A549 (cell line): ENCODE measurements at regions not wholly inside any gene's neighbourhood (a gene's known extent, or its start where the extent isn't known, plus 50 kb on each side); places are given as distances from the start of the nearest gene placed in this dataset.

ENCODE experiments used
- ATAC-seq, 2 experiments: fragments of 200-7000 bp in 1 of 2; fragments of >200 bp in 1 of 2; cut with Nextera tagmentation in 1 of 2; cut with Tn5 transposase in 1 of 2; 3 replicates each; pipeline versions ENCODE4 v1.8.0 to v1.9.1; 2018 to 2020; ENCODE audit warnings: mild to moderate bottlenecking in 1 of 2, moderate library complexity in 1 of 2
- CTCF ChIA-PET: fragments of 300-600 bp; sonication (Branson Sonifier 250); formaldehyde crosslinking; extraction: SDS; loops from one replicate; lab custom pipeline; 2021; ENCODE audit warnings: antibody characterized with exemption, inconsistent platforms; lab: Yijun Ruan, JAX
- POLR2A ChIA-PET: fragments of 350-600 bp; formaldehyde crosslinking; extraction: SDS; loops from one replicate; lab custom pipeline; 2021; ENCODE audit warnings: antibody characterized with exemption, inconsistent platforms; lab: Yijun Ruan, JAX
- DNase-seq, 2 experiments: peaks; one replicate each; pipeline versions ENCODE4 v3.0.0 to v3.0.0-alpha.2; 2011 to 2016; ENCODE audit warnings: low read depth in 1 of 2, low spot score in 1 of 2
- FAIRE-seq: peaks from 2 replicates; lab custom pipeline; 2011; peaks lifted over from hg19 to GRCh38; lab: Jason Lieb, UNC
- H3K27ac ChIP-seq, 2 experiments: fragments of >200 bp; sonication (Bioruptor Twin); formaldehyde crosslinking; 3 replicates each; pipeline ENCODE4 v1.5.1; 2016 to 2017
- H3K4me1 ChIP-seq: fragments of >200 bp; sonication (Bioruptor Twin); formaldehyde crosslinking; 3 replicates; pipeline ENCODE4 v1.6.1; 2016
- H3K4me2 ChIP-seq: fragments of >200 bp; sonication (Bioruptor Twin); formaldehyde crosslinking; 3 replicates; pipeline ENCODE4 v1.6.1; 2016
- H3K4me3 ChIP-seq: fragments of >200 bp; sonication (Bioruptor Twin); formaldehyde crosslinking; 3 replicates; pipeline ENCODE4 v1.5.1; 2016
- H3K9me3 ChIP-seq: fragments of >200 bp; sonication (Bioruptor Twin); formaldehyde crosslinking; 3 replicates; pipeline ENCODE4 v1.6.1; 2016
- BCL3 ChIP-seq: fragments of >200 bp; sonication (Bioruptor Twin); formaldehyde crosslinking; IDR thresholded peaks from 3 replicates; pipeline ENCODE4 v1.6.1; 2016
- CEBPB ChIP-seq, 2 experiments: fragments of >200 bp in 1 of 2; sonication (Bioruptor Twin) in 1 of 2; formaldehyde crosslinking in 1 of 2; IDR thresholded peaks; 2 replicates each; pipeline ENCODE4 v1.6.1; 2012 to 2016
- ELK1 ChIP-seq: fragments of 150-350 bp; IDR thresholded peaks from 2 replicates; pipeline ENCODE4 v1.6.1; 2014; ENCODE audit warnings: low read depth, mild to moderate bottlenecking, low read length
- FOSL2 ChIP-seq, 2 experiments: fragments of 450-650 bp in 1 of 2; fragments of >200 bp in 1 of 2; sonication (Bioruptor Twin) in 1 of 2; formaldehyde crosslinking; IDR thresholded peaks; 2 replicates each; pipeline versions ENCODE4 v1.5.0 to v1.6.1; 2016 to 2020; ENCODE audit warnings: mild to moderate bottlenecking in 1 of 2, moderate library complexity in 1 of 2
- HES2 ChIP-seq: fragments of >200 bp; sonication (Bioruptor Twin); formaldehyde crosslinking; IDR thresholded peaks from 2 replicates; pipeline ENCODE4 v1.6.1; 2016
- HOXA7 ChIP-seq: fragments of 250-450 bp; sonication (Bioruptor Pico); IDR thresholded peaks from 2 replicates; pipeline ENCODE4 v1.5.0; 2020; ENCODE audit warnings: mild to moderate bottlenecking, moderate library complexity
- KDM1A ChIP-seq: fragments of 200-600 bp; sonication (generic); IDR thresholded peaks from 2 replicates; pipeline ENCODE4 v1.6.1; 2016; ENCODE audit warnings: low read depth, mild to moderate bottlenecking
- KDM5A ChIP-seq: fragments of 200-600 bp; sonication (generic); IDR thresholded peaks from 2 replicates; pipeline ENCODE4 v1.6.1; 2016; ENCODE audit warnings: antibody characterized with exemption, mild to moderate bottlenecking
- MAX ChIP-seq: IDR thresholded peaks from 2 replicates; pipeline ENCODE4 v1.6.1; 2012
- RARB ChIP-seq: fragments of 250-450 bp; sonication (Bioruptor Pico); IDR thresholded peaks from 2 replicates; pipeline ENCODE4 v1.8.0; 2021; ENCODE audit warnings: mild to moderate bottlenecking, moderate library complexity
- REST ChIP-seq: fragments of 200-600 bp; sonication (generic); IDR thresholded peaks from 2 replicates; pipeline ENCODE4 v1.6.1; 2016; ENCODE audit warnings: antibody characterized with exemption, mild to moderate bottlenecking, moderate library complexity
- RNF2 ChIP-seq: fragments of 200-600 bp; sonication (generic); IDR thresholded peaks from 2 replicates; pipeline ENCODE4 v1.6.1; 2016; ENCODE audit warnings: low read depth, mild to moderate bottlenecking, antibody characterized with exemption, moderate library complexity, borderline replicate concordance
- SREBF2 ChIP-seq: fragments of 450-650 bp; IDR thresholded peaks from 2 replicates; pipeline ENCODE4 v1.6.1; 2014; ENCODE audit warnings: mild to moderate bottlenecking, moderate library complexity
- ZNF302 ChIP-seq: fragments of 250-450 bp; sonication (Bioruptor Pico); IDR thresholded peaks from 2 replicates; pipeline ENCODE4 v1.9.0; 2021; ENCODE audit warnings: inconsistent platforms, mild to moderate bottlenecking, moderate library complexity
- WGBS: methylation state at CpG from one replicate; pipeline ENCODE4 v1.1.6; 2017; ENCODE audit errors: missing lambda C conversion rate; 5-methylcytosine and 5-hydroxymethylcytosine counted together

GRCh38 chr20:22414305-22414742, 170.0 kb downstream of the FOXA2 start (continued):
- no peak for TF ChIP-seq KDM1A

- ATAC-seq = no peak
- TF ChIP-seq RNF2 = no peak
- no peak for TF ChIP-seq FOSL2 (IDR thresholded peaks at IDR 0.05)
- TF ChIP-seq FOSL2 (CRISPR knock-in tag; IDR thresholded peaks at IDR 0.05) = no peak
- no peak for TF ChIP-seq SREBF2
- no peak for TF ChIP-seq ZNF302 (CRISPR knock-in tag)
- peak; percentile 54 to 77; a peak in 3 of 4 replicates for TF ChIP-seq CEBPB (IDR thresholded peaks at IDR 0.05)
- TF ChIP-seq BCL3 = no peak
- TF ChIP-seq HES2 = no peak
- no peak for TF ChIP-seq REST
- no peak for TF ChIP-seq KDM5A
- TF ChIP-seq ELK1 = no peak
- TF ChIP-seq RARB = no peak
- TF ChIP-seq HOXA7 (CRISPR knock-in tag) = no peak
- TF ChIP-seq MAX = peak; percentile 22; the same call in 1 of the 2 replicates
- peak overlapping the region; percentile 80 for H3K4me2 ChIP-seq
- ChIA-PET POLR2A (interaction anchor here (1.4 to 1.7 kb wide), 9 partner anchors 10 to 171 kb away, joined by 3 to 17 read pairs (median 7); partner anchors contain the start of gene FOXA2), CTCF (interaction anchor here (0.7 to 7.3 kb wide), 9 partner anchors 9 to 1479 kb away, joined by 3 to 47 read pairs (median 8); no protein-coding TSS in a partner anchor)
- FAIRE-seq = peak; percentile 63
- H3K27ac ChIP-seq = peak overlapping the region; percentile 97 to 98
- peaks cover 19% of the 10 kb centered on the region; the same call in 2 of the 3 replicates for H3K9me3 ChIP-seq
- 88% methylated on average over 14 of the region's 14 CpGs for WGBS
- no peak for DNase-seq
- H3K4me3 ChIP-seq = no peak overlapping the region
- H3K4me1 ChIP-seq = peaks cover 48% of the 10 kb centered on the region
Measured at GRCh38 chr20:22412977-22413868, 171.1 kb downstream of the FOXA2 start.
